ENCODE measurements at regions not wholly inside any gene's neighbourhood (a gene's known extent, or its start where the extent isn't known, plus 50 kb on each side); places are given as distances from the start of the nearest gene placed in this dataset.

GRCh38 chr10:76711222-76711997 is 926.2 kb downstream of the KCNMA1 start:
- TF ChIP-seq CTCF (IDR thresholded peaks at IDR 0.05), result no peak
- no peak for TF ChIP-seq POLR2A (IDR thresholded peaks at IDR 0.05)

Measured in lower leg skin (tissue), 3 donors.